BJ (cell line): ENCODE measurements at regions not wholly inside any gene's neighbourhood (a gene's known extent, or its start where the extent isn't known, plus 50 kb on each side); places are given as distances from the start of the nearest gene placed in this dataset.

ENCODE experiments used
- CTCF ChIA-PET: fragments of 350-600 bp; formaldehyde crosslinking; extraction: SDS; loops from one replicate; lab custom pipeline; 2021; ENCODE audit warnings: antibody characterized with exemption, inconsistent platforms; lab: Yijun Ruan, JAX
- POLR2A ChIA-PET: fragments of 300-600 bp; sonication (Branson Sonifier 250); formaldehyde crosslinking; extraction: SDS; loops from one replicate; lab custom pipeline; 2021; ENCODE audit warnings: antibody characterized with exemption; lab: Charles Lee
- DNase-seq: peaks from one replicate; pipeline ENCODE4 v3.0.0-alpha.2; 2011; ENCODE audit warnings: low read depth
- H3K27me3 ChIP-seq: 2 replicates; pipeline ENCODE4 v1.6.0; 2011; ENCODE audit warnings: low read length; ENCODE audit not compliant: control insufficient read depth, insufficient read depth
- H3K36me3 ChIP-seq: 2 replicates; pipeline ENCODE4 v1.5.1; 2011; ENCODE audit warnings: low read length; ENCODE audit not compliant: control insufficient read depth, insufficient read depth
- H3K4me3 ChIP-seq: 2 replicates; pipeline ENCODE4 v1.5.1; 2011; ENCODE audit warnings: low read depth, mild to moderate bottlenecking, control low read depth, low read length
- TF ChIP-seq, protein P1 (sequence below): IDR thresholded peaks from 2 replicates; pipeline ENCODE4 v1.5.1; 2011; ENCODE audit warnings: low read depth, mild to moderate bottlenecking, control low read depth, inconsistent platforms, low read length, moderate library complexity; ENCODE audit not compliant: insufficient read depth

DNA sequence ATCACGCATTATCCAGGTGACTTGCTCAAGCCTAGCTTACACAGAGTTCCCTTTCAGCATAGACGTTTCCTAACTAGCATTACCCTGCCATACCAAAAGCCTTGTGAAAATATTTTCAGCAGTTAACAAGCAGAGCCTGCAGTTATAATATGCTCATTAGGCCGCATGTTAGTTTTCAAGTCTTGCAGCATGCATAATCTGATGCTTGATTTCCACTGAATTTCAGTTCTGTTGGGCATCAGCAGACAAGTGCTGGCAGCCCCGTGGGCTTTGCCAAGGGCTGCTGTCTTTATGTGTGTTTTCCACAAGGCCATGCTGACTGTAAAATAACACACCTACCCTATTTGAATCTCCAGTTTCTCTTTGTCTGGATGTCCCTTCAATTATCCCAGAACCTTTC is 491.0 kb upstream of the WWC1 start:
- Histone ChIP-seq H3K4me3 (no peak overlapping the region), H3K27me3 (no peaks in the 10 kb centered on the region), H3K36me3 (no peaks in the 10 kb centered on the region)
- ChIA-PET POLR2A (no interaction called here), CTCF (no interaction called here)
- DNase-seq: no peak
- TF ChIP-seq, protein P1, sequence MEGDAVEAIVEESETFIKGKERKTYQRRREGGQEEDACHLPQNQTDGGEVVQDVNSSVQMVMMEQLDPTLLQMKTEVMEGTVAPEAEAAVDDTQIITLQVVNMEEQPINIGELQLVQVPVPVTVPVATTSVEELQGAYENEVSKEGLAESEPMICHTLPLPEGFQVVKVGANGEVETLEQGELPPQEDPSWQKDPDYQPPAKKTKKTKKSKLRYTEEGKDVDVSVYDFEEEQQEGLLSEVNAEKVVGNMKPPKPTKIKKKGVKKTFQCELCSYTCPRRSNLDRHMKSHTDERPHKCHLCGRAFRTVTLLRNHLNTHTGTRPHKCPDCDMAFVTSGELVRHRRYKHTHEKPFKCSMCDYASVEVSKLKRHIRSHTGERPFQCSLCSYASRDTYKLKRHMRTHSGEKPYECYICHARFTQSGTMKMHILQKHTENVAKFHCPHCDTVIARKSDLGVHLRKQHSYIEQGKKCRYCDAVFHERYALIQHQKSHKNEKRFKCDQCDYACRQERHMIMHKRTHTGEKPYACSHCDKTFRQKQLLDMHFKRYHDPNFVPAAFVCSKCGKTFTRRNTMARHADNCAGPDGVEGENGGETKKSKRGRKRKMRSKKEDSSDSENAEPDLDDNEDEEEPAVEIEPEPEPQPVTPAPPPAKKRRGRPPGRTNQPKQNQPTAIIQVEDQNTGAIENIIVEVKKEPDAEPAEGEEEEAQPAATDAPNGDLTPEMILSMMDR: no peak

DNA sequence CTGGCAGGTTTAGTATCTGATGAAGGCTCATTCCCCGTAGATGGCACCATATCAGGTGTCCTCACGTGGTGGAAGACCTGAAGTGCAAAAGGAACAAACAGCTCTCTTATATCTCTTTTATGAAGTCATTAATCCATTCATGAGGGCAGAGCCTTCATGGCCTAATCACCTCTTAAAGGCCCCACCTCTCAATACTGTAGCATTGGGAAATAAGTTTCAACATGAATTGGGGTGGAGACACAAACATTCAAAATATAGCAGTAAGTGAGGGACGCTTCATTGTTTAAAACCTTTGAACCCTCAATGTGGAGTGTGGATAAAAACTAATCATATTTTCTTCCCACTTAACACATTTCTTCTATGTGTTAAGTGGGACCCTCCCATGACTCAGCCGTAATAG is 489.4 kb upstream of the WWC1 start:
- ChIA-PET CTCF (interaction anchor here (0.5 to 1.3 kb wide), 3 partner anchors 9 to 15 kb away, joined by 3 read pairs; no protein-coding TSS in a partner anchor), POLR2A (no interaction called here)
- TF ChIP-seq, protein P1: no peak
- no peak overlapping the region for H3K4me3 ChIP-seq
- no peaks in the 10 kb centered on the region for H3K27me3 ChIP-seq
- DNase-seq: no peak
- no peaks in the 10 kb centered on the region for H3K36me3 ChIP-seq

DNA sequence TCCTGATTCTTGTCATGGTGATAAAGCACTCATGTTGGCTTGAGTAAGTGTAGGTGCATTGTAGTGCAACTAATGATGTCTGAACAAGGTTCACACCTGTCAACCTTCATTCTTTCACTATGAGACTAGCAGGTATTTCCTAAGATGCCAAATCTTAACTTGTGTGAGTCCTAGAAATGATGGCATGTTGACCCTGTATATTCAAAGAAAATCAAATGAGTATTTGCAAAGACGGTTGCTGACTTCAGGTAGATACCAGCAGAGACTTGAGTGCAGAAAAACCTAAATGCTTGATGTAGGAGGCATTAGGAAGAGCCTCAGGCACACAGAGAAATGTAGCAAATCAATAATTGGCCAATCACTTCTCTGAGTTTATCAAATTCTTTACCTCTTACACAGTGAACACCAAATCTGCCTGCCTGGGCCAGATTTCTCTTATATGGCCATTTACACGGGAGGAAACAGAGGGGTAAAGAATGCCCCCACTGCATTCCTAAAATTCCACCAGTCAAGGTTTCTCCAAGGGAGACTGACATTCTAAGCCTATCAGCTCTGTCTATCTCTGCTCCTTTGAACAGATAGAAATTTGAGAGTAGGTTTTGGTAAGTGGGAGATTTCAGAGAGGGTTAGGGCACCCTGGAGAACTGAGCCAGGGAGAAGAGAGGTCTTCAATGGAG is 488.6 kb upstream of the WWC1 start:
- H3K4me3 ChIP-seq: no peak overlapping the region
- TF ChIP-seq, protein P1: no peak

DNA sequence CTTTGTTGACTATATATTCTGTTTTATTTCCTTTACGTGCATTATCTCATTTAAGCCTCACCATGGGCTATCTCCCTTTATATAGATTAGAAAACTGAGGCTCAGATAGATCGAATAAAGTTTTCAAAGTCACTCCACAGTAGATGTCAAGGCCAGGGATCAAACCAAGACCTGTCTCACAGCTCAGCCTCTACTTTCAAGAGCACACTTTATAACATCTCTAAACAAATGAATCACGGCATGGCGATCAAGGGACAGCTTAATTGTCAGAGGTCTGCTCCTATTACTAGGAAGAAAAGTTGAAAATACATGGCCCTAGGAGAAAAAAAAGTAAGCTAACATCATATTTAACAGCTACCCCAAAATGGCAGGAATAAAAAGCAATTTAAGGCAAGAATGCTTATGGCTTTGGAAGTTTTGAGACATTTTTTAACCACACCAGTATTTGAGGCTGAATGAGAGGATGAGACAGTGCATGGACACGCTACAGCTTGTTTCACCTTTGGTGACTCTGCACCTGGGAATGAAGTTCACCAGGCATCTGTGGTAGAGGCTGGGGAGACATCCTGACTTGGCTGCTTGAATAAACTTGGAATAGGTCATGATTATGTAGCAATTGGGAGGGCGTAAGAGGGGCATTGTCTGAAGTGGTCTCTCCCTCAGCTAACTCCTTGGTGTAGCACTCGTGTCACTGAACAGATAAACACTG is 486.8 kb upstream of the WWC1 start:
- ChIA-PET POLR2A (no interaction called here), CTCF (interaction anchor here (1.7 kb wide), 1 partner anchor 13 kb away, joined by 4 read pairs; no protein-coding TSS in a partner anchor)
- Histone ChIP-seq H3K36me3 (no peaks in the 10 kb centered on the region), H3K4me3 (no peak overlapping the region), H3K27me3 (no peaks in the 10 kb centered on the region)
- DNase-seq: no peak
- TF ChIP-seq, protein P1: no peak

More for the DNA sequence above, 488.6 kb upstream of the WWC1 start:
- DNase-seq: no peak
- ChIA-PET POLR2A (no interaction called here), CTCF (no interaction called here)
- Histone ChIP-seq H3K27me3 (no peaks in the 10 kb centered on the region), H3K36me3 (no peaks in the 10 kb centered on the region)

DNA sequence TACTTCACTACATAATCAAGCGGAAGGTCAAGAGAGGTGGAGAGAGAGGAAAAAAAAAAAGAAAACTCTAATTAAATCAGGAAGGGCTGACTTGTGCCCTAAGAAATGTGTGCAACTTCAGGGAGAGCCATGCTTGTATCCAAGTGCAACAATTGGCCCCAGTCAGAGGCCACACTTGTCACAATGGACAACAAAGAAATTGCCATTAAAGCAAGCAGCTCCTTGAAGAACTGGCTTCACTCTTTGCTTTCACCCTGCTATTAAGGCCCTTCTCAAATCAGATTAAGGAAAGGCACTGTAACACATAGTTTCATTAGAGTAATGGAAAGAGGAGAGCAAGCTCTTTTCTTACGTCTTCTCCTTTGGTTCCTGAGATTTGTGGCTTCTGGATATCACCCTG is 480.9 kb upstream of the WWC1 start:
- ChIA-PET CTCF (interaction anchor here (1.2 kb wide), 1 partner anchor 24 kb away, joined by 3 read pairs; no protein-coding TSS in a partner anchor), POLR2A (no interaction called here)
- Histone ChIP-seq H3K27me3 (peaks cover 6% of the 10 kb centered on the region), H3K4me3 (no peak overlapping the region), H3K36me3 (no peaks in the 10 kb centered on the region)
- no peak for DNase-seq
- TF ChIP-seq, protein P1: no peak
